Ascending aorta (tissue), 2 donors: ENCODE measurements at regions not wholly inside any gene's neighbourhood (a gene's known extent, or its start where the extent isn't known, plus 50 kb on each side); places are given as distances from the start of the nearest gene placed in this dataset.

ENCODE experiments used
- DNase-seq, 2 donors: peaks; one replicate each; pipeline ENCODE4 v3.0.0-alpha.2; 2019; ENCODE audit warnings: low spot score in 2 of 2
- H3K27ac ChIP-seq, 2 donors: fragments of 200-600 bp; sonication (generic); one replicate each; pipeline ENCODE4 v1.5.1; 2016 to 2017; ENCODE audit warnings: mild to moderate bottlenecking in 1 of 2
- H3K27me3 ChIP-seq: fragments of 200-600 bp; sonication (generic); one replicate; pipeline ENCODE4 v1.5.1; 2017
- H3K36me3 ChIP-seq, 2 donors: fragments of 200-600 bp; sonication (generic); one replicate each; pipeline ENCODE4 v1.5.1; 2016
- H3K4me1 ChIP-seq, 2 donors: fragments of 200-600 bp; sonication (generic); one replicate each; pipeline ENCODE4 v1.5.1; 2016 to 2017; ENCODE audit warnings: mild to moderate bottlenecking in 1 of 2
- H3K4me3 ChIP-seq, 2 donors: fragments of 200-600 bp; sonication (generic); one replicate each; pipeline ENCODE4 v1.5.1; 2016 to 2017; ENCODE audit warnings: mild to moderate bottlenecking in 1 of 2
- H3K9me3 ChIP-seq, 2 donors: fragments of 200-600 bp; sonication (generic); one replicate each; pipeline ENCODE4 v1.5.1; 2016
- intact Hi-C: fragments of 100-400 bp; cut with DNase I; formaldehyde crosslinking; loops from one replicate; pipeline ENCODE4 v1.15.1; 2023
- TF ChIP-seq, protein P1 (sequence below), 3 experiments: fragments of 200-600 bp in 2 of 3; fragments of 450-650 bp in 1 of 3; sonication (generic) in 2 of 3; IDR thresholded peaks; one replicate each; pipeline ENCODE4 v1.5.1; 2016 to 2019; ENCODE audit warnings: antibody characterized with exemption in 3 of 3, mild to moderate bottlenecking in 1 of 3, moderate library complexity in 1 of 3

DNA sequence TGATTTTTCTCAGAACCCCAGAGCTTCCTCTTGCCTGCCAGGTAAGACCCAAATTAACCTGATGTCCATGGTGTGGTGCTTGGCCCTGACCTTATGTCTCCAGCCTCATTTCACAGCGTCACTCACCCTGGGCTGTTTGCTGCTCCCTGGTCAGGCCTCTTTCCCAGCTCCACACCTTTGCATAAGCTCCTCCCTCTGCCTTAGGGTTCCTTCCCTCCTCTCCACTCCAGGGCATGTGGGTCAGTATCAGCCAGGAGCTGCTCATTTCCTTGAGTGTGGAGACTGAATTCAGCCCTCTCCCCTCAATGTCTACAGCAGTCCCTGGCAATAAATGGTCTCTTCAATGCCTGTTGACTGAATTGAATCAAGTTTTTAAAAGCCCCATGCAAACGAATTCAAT is 75.6 kb upstream of the ANKRD34C start:
- Histone ChIP-seq H3K4me1 (no peaks in the 10 kb centered on the region), H3K9me3 (no peaks in the 10 kb centered on the region), H3K4me3 (no peak overlapping the region), H3K27me3 (no peaks in the 10 kb centered on the region), H3K36me3 (no peaks in the 10 kb centered on the region), H3K27ac (no peak overlapping the region)
- no peak for DNase-seq
- intact Hi-C loops: no loop called here
- TF ChIP-seq, protein P1, sequence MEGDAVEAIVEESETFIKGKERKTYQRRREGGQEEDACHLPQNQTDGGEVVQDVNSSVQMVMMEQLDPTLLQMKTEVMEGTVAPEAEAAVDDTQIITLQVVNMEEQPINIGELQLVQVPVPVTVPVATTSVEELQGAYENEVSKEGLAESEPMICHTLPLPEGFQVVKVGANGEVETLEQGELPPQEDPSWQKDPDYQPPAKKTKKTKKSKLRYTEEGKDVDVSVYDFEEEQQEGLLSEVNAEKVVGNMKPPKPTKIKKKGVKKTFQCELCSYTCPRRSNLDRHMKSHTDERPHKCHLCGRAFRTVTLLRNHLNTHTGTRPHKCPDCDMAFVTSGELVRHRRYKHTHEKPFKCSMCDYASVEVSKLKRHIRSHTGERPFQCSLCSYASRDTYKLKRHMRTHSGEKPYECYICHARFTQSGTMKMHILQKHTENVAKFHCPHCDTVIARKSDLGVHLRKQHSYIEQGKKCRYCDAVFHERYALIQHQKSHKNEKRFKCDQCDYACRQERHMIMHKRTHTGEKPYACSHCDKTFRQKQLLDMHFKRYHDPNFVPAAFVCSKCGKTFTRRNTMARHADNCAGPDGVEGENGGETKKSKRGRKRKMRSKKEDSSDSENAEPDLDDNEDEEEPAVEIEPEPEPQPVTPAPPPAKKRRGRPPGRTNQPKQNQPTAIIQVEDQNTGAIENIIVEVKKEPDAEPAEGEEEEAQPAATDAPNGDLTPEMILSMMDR (IDR thresholded peaks at IDR 0.05): no peak

DNA sequence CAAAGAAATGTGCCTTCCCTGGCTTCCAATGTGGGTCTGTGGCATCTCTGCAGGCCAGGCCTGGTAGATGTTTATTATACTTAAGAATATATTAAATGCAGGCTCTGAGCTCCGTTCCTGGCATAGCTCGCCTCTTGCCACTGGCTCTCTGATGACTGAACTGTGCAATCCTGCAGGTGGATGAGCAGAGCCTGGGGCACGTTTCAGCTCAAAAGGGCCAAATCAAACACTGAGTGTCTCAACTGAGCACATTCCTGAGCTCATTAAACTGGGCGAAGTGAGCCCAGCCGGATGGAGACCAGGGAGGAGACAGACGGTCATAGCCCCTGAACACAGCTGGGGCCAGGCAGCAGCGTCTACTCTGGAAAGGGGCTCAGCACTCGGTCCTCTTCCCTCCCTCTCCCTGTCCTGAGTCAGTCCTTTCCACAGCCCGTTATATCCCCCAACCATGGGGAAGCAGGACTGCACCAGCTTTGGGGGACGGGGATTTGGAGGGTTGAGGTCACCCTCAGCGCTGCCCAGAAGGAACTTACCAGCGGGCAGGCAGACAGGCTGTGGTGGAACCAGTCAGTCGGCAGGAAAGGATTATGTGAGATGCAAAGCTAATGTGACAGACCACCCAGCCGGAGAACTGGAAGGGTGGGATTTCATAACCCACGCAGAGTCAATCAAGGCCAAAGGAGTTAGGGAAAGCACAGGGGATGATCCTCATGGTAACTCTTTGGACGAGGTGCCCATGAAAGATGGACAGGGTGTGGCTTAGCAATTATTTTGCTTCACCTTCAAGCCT is 77.4 kb upstream of the ANKRD34C start:
- Histone ChIP-seq H3K36me3 (no peaks in the 10 kb centered on the region), H3K27me3 (no peaks in the 10 kb centered on the region), H3K27ac (no peak overlapping the region), H3K4me3 (no peak overlapping the region), H3K9me3 (no peaks in the 10 kb centered on the region), H3K4me1 (no peaks in the 10 kb centered on the region)
- DNase-seq: no peak
- intact Hi-C loops: no loop called here
- TF ChIP-seq, protein P1 (IDR thresholded peaks at IDR 0.05): no peak

DNA sequence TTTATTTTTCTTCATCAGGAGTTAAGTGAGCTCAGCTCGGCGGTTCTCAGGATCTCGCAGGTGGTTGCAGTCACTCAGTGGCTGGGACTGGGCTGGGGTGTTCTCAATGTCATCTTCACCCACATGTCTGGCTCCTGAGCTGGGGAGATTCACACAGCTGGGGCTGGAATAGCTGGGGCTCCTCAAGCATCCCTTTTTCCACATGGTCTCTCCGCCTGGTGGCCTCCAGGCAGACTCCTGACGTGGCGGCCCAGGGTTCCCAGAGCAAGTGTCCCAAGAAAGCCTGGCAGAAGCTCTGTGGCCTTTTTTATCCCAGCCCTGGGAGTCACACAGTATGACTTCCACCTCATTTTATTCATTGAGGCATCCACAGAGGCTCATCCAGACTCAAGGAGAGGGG is 84.1 kb upstream of the ANKRD34C start:
- Histone ChIP-seq H3K4me1 (no peaks in the 10 kb centered on the region), H3K4me3 (no peak overlapping the region), H3K36me3 (no peaks in the 10 kb centered on the region), H3K9me3 (no peaks in the 10 kb centered on the region), H3K27ac (no peak overlapping the region), H3K27me3 (no peaks in the 10 kb centered on the region)
- intact Hi-C loops: no loop called here
- TF ChIP-seq, protein P1 (IDR thresholded peaks at IDR 0.05): no peak
- DNase-seq: no peak

DNA sequence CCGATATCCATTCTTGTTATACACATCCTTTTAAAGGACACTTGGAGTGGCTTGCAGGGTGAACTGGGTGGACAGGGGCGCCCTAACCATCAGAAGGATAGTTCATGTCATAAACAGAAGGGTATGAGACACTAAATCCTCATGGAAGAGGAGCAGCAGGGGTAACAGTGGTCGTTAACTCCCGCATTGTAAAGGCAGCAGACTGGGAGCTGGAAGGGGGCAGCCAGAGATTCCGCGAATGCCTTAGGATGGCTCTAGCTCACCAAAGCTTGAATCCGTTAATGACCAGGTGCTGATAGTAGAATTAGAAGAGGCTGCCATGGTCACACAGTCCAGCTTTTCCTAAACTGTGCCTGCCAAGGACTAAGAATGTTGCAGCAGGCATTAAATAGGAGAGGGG is 85.2 kb upstream of the ANKRD34C start:
- Histone ChIP-seq H3K27me3 (no peaks in the 10 kb centered on the region), H3K4me3 (no peak overlapping the region), H3K27ac (no peak overlapping the region), H3K4me1 (no peaks in the 10 kb centered on the region), H3K36me3 (no peaks in the 10 kb centered on the region), H3K9me3 (no peaks in the 10 kb centered on the region)
- TF ChIP-seq, protein P1 (IDR thresholded peaks at IDR 0.05): no peak
- intact Hi-C loops: no loop called here
- no peak for DNase-seq

DNA sequence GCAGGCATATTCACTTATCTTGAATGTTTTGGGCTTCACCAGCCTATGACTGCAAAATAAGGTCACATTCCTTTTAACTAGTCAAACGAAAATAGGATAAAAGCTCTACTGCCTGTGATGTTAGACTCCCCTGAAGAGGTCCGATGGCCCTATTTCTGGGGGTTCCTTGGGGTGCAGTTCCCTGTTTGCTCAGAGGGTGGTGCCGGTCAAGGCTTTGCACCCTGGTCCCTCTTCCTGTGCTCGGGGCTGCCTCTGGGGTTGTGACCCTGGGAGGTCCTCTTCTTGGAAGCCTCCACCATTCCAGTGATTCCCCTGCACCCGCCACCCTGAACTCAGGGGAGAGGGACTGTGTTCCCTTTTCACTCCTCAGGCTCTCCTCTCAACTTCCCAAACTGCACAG is 86.7 kb upstream of the ANKRD34C start:
- no peak overlapping the region for H3K27ac ChIP-seq
- TF ChIP-seq, protein P1 (IDR thresholded peaks at IDR 0.05): no peak
- no peak overlapping the region for H3K4me3 ChIP-seq
- intact Hi-C loops: no loop called here
- no peaks in the 10 kb centered on the region for H3K4me1 ChIP-seq
- H3K36me3 ChIP-seq: no peaks in the 10 kb centered on the region
- DNase-seq: no peak
- no peaks in the 10 kb centered on the region for H3K9me3 ChIP-seq
- H3K27me3 ChIP-seq: no peaks in the 10 kb centered on the region
